D721Med (cell line): ENCODE measurements at regions not wholly inside any gene's neighbourhood (a gene's known extent, or its start where the extent isn't known, plus 50 kb on each side); places are given as distances from the start of the nearest gene placed in this dataset.

ENCODE experiments used
- DNase-seq: peaks from one replicate; pipeline ENCODE4 v3.0.0; 2011; ENCODE audit warnings: low spot score; ENCODE audit not compliant: insufficient read length
- FAIRE-seq: peaks from 2 replicates; lab custom pipeline; 2011; peaks lifted over from hg19 to GRCh38; lab: Jason Lieb, UNC
- CTCF ChIP-seq: IDR thresholded peaks from 2 replicates; pipeline ENCODE4 v1.5.1; 2012; ENCODE audit warnings: mild to moderate bottlenecking, control low read depth; ENCODE audit not compliant: insufficient read depth; ENCODE audit errors: missing control alignments

DNA sequence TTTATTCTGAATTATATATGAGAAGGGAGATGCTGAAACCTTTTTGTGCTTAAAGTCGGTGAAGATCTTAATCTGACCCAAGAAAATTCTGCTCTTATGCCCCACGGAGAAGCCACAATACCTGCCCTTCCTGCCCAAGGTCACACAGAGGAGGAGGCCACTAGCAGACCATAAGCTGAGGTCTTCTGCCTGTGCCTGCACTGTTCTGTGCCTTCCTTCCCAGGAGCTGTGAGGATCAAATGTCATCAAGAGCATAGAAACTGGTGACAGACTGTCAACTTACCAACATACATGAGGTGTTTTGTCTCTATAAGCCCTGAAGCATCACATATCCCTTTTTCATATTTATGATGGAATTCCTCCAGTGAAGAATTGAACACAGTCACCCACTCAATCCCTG, 233.3 kb downstream of the C1D start:
- no peak for TF ChIP-seq CTCF
- no peak for DNase-seq
- FAIRE-seq: no peak

DNA sequence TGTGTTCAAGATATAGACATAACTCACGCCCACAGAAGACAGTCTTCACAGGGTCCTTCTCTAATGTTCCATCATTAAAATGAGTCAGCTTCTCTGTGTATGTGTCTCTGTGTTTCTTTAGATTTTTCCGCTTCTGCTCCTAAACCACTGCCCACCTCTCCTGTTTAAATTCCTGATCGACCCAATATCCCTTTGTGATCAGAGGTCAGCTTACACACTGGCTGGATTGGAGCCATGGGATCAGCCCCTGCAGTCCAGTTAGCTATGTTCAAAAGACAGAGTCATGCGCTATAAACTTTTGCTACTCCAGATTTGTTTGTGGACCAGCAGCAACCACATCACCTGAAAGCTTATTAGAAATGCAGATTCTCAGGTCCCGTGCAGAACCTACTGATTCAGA, 229.2 kb downstream of the C1D start:
- no peak for TF ChIP-seq CTCF
- DNase-seq (no peak), FAIRE-seq (no peak)

DNA sequence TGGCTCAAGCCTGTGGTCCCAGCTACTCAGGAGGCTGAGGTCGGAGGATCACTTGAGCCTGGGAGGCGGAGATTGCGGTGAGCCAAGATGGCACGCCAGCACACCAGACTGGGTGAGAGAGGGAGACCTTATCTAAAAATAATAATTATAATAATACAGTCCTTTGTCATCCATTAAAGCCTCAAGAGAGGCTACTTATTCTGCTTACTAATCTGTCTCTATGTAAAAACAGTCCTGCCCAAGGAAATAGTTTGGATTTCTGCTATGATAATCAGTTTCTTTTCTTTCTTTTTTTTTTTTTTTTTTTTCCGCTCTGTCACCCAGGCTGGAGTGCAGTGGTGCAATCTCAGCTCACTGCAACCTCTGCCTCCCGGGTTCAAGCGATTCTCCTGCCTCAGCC, 228.3 kb downstream of the C1D start:
- DNase-seq: no peak
- no peak for TF ChIP-seq CTCF
- no peak for FAIRE-seq

- no peak for TF ChIP-seq CTCF
Observed at GRCh38 chr2:67835266-67835665, 227.5 kb downstream of the C1D start.

GRCh38 chr2:67836866-67837265, 225.9 kb downstream of the C1D start:
- FAIRE-seq (no peak), DNase-seq (no peak)
- no peak for TF ChIP-seq CTCF

More at GRCh38 chr2:67835266-67835665, 227.5 kb downstream of the C1D start:
- DNase-seq (no peak), FAIRE-seq (no peak)

DNA sequence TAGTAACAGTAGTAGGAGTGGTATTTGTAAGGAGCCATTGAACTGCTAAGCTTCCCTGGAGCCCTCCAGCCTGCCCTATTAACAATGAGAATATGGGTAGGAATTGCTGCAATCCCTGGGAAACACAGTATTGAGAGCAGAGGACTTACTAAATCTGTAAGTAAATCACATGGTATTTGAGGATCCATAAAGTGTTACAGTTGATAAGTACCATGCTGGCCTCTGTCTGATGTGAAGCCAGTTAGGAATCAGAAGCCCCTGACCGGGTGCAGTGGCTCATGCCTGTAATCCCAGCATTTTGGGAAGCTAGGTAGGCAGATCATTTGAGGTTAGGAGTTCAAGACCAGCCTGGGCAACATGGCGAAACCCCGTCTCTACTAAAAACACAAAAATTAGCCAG, 224.6 kb downstream of the C1D start:
- FAIRE-seq: no peak
- DNase-seq: no peak
- TF ChIP-seq CTCF: no peak

- FAIRE-seq (no peak), DNase-seq (no peak)
- TF ChIP-seq CTCF: no peak
Observed at GRCh38 chr2:67839242-67839641, 223.6 kb downstream of the C1D start.
